HUDEP-2 (cell line): ENCODE measurements at regions not wholly inside any gene's neighbourhood (a gene's known extent, or its start where the extent isn't known, plus 50 kb on each side); places are given as distances from the start of the nearest gene placed in this dataset.
"Not testable (repeated sequence)": the region's sequence is repeated elsewhere in the genome, so short reads cannot be mapped to it uniquely, and the experiment has no call there.

ENCODE experiments used
- DNase-seq, 76 experiments: peaks; one replicate each; lab custom pipeline; 2025; ENCODE audit not compliant: unreplicated experiment in 76 of 76; lab: John Stamatoyannopoulos, UW

GRCh38 chr2:234409590-234409989, 87.3 kb downstream of the ARL4C start:
- DNase-seq, result no peak

GRCh38 chr2:234406085-234406484, 90.8 kb downstream of the ARL4C start:
- no peak for DNase-seq

- no peak for DNase-seq
Measured at GRCh38 chr2:234405462-234405861, 91.4 kb downstream of the ARL4C start.

- no peak for DNase-seq
Measured at GRCh38 chr2:234404957-234405356, 91.9 kb downstream of the ARL4C start.

GRCh38 chr2:234403751-234404150, 93.1 kb downstream of the ARL4C start:
- no peak for DNase-seq

GRCh38 chr2:234403074-234403473, 93.8 kb downstream of the ARL4C start:
- no peak for DNase-seq

GRCh38 chr2:234401426-234401825, 95.5 kb downstream of the ARL4C start:
- DNase-seq, result no peak

GRCh38 chr2:234399451-234400246, 97.2 kb downstream of the ARL4C start:
- DNase-seq, result no peak

- DNase-seq, result no peak
Measured at GRCh38 chr2:234398531-234398930, 98.3 kb downstream of the ARL4C start.

- no peak for DNase-seq
Measured at GRCh38 chr2:234395891-234396420, 100.9 kb downstream of the ARL4C start.

GRCh38 chr2:234394450-234394849, 102.4 kb downstream of the ARL4C start:
- DNase-seq, result no peak

- DNase-seq, result no peak
Measured at GRCh38 chr2:234393354-234393753, 103.5 kb downstream of the ARL4C start.

GRCh38 chr2:234392041-234392615, 104.8 kb downstream of the ARL4C start:
- DNase-seq, result no peak

- DNase-seq, result no peak
Measured at GRCh38 chr2:234391625-234392024, 105.3 kb downstream of the ARL4C start.

GRCh38 chr2:234389661-234390060, 107.2 kb downstream of the ARL4C start:
- DNase-seq, result not testable (repeated sequence)

- no peak for DNase-seq
Measured at GRCh38 chr2:234388591-234388990, 108.3 kb downstream of the ARL4C start.

- no peak for DNase-seq
Measured at GRCh38 chr2:234386971-234387370, 109.9 kb downstream of the ARL4C start.

GRCh38 chr2:234382131-234382530, 114.8 kb downstream of the ARL4C start:
- DNase-seq, result no peak

GRCh38 chr2:234378958-234379357, 117.9 kb downstream of the ARL4C start:
- not testable (repeated sequence) for DNase-seq

GRCh38 chr2:234378440-234378839, 118.4 kb downstream of the ARL4C start:
- DNase-seq, result no peak

GRCh38 chr2:234377761-234378391, 119.0 kb downstream of the ARL4C start:
- no peak for DNase-seq

- no peak for DNase-seq
Measured at GRCh38 chr2:234376229-234376628, 120.7 kb downstream of the ARL4C start.
